Fibroblast of the conjunctiva (primary cell): ENCODE measurements at regions not wholly inside any gene's neighbourhood (a gene's known extent, or its start where the extent isn't known, plus 50 kb on each side); places are given as distances from the start of the nearest gene placed in this dataset.

Experiments used
- DNase-seq: peaks from one replicate; pipeline ENCODE4 v3.0.0-alpha.2; 2010; ENCODE audit warnings: low read depth

DNA sequence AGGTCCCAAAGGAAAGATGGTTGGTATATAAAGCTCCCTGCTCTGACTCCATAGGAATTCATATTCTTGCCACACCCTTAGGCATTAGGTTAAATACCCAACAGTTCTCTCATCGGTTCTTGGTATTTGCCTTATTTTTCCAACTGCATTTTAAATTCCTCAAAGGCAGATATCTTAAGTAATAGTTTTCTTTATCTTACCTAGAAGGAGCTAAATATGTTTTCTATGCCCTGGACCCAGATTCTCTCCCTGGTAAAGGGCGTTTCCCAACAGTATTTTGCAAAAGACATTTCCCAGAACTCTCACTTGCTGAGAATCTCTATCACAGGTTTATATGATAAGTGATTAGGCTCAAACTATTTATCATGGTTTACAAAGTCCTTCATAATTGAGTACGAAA, 158.6 kb upstream of the BDNF start:
- DNase-seq = no peak

DNA sequence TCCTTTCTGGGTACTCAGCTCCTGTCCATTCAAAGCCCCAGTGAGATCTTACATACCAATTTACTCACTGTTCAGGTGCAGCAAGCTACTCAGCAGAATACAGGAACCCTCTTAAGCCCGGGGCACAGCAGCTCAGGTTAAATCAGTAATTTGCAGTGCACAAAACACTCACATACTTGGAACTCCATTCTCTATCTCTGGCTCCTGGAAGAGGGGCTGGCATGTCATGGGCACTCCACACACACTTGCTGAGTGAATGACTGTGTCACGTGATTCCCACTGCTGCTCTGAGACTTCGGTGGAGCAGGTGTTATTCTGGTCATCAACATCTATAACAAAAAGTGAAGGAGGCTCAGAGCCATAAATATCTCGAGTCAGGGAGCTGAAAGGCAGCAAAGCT, 157.3 kb upstream of the BDNF start:
- DNase-seq = no peak

DNA sequence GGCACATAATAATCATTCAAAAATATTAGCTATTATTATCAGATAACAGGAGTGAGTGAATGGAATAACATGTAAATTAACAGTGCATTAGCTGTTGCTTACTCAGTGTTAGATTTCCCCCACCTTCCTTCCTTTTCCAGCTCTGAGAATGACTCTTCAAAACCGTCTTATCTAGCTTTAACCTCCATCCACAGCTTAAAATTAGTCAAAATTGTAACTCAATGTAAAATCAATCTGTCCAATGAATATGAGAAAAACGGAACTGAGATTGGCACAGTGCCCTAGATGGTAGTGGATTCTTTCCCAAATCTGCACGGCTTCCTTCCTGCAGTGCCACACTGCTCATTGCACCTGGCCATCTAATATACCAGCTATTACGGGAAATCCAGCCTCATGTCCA, 156.8 kb upstream of the BDNF start:
- no peak for DNase-seq

DNA sequence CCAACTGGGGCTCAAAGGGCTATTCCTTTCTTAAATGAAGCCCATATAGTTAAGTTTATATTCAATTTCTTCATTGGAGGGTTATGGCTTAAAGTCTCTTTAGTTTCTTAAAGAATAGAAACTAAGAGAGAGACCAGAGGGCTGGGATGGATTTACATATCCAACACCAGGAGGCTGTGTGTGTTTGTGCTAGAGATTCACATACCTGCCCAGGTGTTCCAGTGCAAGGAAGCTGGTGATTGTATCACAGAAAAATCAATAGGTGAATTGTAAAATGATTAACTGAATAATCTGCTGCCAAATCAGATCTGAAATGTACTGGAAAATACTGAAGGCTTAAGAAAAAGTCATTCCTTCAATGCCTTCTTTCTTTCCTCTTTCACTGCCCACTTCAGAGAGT, 148.2 kb upstream of the BDNF start:
- no peak for DNase-seq

DNA sequence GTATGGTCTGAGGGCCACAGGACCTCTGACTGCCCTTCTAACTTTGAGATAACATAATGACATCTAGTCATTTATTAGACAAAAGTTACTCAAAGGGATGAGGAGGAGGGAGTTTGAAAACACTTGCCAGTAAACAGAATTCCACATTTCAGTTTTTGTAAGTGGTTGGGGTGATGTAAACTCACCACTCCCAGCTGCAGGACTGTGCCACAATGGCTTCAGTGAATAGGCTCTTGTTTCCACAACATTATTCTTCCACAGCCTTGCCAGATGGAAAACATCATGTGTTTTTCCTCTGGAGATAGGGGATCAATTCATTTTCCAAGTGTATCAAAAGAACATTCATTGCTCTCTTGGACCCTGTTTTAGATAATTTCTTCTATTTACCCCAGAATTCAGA, 147.2 kb upstream of the BDNF start:
- no peak for DNase-seq

DNA sequence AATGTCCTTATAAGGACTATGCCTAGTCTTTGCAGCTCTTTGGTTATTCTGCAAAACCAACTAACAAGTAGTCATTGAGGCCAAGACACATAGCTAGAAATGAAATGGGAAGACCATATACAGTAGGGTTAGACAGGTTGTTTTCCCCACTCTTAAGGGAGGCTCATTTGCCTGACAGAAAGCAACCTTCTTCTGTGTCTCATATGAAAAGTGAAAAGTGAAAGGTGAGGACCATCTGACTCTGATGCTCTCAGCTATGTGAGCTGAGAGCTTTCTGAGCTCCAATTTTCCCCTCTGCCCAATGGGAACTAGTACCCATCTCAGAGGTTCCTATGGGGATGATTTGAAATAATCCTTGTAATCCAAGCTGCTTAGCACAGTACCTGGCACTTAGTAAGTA, 142.0 kb upstream of the BDNF start:
- DNase-seq = no peak

DNA sequence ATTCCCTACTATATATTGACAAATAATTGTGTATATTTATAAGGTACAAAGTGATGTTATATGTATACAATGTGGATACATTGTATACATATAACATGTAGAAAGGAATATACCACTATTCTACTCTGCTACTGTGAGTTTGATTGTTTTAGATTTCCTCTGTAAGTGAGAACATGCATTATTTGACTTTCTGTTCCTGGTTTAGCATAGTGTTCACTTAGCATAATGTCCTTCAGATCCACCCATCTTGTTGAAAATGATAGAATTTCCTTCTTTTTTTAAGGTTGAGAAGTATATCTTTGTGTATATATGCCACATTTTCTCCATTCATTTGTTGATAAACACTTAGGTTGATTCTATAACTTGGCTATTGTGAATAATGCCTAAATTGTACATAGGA, 140.8 kb upstream of the BDNF start:
- no peak for DNase-seq

DNA sequence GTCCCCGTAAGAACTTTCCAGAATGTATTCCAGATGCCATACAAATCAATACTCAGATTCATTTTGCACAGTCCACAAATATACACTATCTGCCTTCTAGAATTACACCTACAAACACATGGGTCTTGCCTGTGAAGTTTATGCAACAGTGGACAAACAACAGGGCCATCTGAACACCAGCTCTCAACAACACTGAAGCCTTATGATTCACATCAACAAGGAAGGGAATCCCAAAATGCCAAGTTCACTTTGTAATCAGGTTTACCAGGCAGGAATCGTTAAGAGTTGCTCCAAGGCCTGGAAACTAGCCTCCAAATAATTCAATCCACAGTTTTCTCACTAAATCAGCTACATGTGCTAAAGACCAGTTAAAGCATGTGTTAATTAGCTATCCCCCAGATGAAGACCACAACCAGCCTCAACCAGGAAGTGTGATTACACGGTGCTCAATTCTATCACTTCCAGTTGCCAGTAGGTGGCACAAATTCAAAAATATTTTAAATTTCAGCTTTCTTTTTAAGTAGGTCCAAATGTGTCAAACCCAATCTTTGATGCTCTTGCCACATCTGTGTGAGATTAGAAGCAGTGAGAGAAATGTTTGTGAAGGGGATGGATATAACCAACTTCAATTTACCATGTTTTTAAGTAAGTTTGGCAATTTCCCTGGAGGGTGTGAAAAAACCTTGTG, 139.1 kb upstream of the BDNF start:
- peak; percentile 9 for DNase-seq

DNA sequence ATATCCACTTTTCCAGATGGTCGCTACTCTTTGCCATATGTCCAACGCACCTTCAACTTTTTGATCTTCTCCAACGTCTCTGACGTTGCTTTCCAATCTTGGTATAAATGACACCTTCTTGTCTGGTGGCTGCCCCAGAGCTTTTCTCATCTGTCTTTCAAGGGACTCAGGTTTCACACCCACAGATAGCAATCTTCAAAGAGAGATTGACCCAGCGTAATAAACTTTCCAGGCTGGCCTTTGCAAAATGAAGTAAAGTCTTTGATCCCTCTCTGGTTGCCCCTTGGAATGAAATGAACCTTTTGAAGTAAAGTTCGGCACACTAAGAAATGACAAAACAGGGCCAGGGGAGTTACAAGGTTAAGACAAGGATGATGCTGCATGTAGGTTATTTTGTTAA, 138.4 kb upstream of the BDNF start:
- DNase-seq = no peak

DNA sequence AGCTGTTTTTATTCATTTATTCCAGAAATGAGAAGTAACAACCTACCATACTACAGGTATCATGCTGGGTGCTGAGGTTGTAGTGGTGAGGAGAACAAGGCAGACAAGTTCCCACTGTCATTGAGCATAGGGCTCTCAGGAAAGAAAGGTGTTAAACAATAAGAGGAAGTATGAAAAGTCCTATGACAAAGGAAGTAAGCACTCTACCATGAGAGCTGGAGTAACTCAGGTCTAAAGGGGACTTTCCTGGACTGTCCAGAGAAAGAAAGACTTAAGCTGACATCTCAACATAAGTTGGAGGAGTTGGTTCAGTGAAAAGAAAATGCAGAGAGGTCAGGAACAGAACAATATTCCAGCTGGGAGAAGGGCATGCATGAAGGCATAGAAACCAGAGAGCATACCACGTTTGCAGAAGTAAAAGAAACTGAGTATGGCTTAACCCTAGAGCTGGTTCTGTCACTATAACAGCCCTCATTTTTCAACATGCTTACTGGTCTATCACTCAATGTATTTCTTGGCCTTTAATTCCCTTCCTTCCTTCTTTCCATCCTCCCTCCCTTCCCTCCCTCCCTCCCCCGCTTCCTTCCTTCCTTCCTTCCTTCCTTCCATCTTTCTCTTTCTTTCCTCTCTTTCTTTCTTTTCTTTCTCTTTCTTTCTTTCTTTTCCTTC, 137.8 kb upstream of the BDNF start:
- DNase-seq = no peak

DNA sequence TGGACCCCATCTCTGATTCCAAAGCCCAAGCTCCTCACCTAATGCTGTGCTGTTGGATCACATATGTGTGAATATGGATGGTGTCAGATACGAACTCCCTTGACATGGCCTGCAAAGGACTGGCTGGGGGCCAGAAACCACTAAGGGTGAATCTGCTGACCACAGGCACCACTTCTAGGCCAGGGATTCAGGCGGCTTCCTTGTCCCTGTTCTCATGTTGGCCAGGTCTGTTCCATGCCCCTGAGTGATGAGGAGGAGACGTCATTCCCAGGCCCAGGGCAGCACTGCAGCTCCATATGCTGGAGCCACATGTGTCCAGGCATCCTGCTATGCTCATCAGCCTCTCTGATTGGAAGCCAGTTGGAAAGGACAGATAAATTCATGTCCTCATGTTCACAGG, 130.0 kb upstream of the BDNF start:
- DNase-seq = no peak

DNA sequence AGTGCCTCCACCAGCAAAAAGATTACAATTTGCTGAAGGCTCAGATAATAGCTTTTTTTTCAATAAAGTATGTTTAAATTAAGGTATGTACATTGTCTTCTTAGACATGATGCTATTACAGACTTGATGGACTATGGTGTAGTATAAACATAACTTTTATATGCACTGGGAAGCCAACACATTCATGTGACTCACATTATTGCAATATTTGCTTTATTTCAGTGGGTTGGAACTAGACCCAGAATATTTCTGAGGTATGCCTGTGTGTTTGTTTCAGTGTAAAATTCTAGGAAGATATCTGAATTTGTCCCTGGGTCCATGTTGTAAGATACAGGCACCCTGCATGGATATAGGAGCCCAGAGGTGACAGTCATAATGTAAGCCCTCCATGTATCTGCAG, 120.0 kb upstream of the BDNF start:
- DNase-seq = no peak

DNA sequence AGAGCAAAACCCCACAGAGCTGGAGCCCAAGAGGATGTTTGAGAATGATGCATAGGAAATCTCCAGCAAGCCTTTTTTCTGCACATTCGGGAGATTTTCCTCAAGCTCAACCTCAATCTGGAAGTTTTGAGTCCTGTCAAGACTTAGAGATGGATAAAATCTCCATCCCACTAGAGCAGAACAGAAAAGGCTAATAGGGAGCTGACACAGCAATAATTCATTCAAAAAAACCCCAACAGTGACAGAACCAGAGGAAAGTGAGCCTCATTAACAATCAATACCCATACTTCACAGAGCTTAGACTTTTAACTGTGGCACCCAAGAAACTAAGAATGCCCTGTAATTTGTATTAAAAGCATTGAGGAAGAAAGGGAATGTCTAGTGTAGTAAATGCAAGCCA, 115.9 kb upstream of the BDNF start:
- DNase-seq = no peak

DNA sequence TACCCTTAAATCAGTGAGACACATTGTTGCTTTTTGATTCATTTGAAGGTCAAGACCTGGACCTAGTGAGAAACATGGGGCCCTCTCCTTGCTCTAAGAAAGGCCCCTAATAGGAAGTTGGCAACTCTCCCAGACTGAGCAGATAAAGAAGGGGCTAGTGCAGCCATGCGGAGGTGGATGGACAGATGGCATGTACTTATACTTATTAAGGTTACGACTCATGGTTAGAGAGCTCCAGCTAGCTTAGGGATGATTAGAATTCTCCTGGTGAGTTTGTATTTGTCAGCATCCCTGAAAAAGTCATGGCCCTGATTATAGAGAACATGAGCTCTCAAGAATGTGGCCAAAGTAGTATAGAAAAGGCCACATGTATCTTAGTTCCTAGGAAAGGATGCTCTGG, 112.1 kb upstream of the BDNF start:
- DNase-seq = no peak

DNA sequence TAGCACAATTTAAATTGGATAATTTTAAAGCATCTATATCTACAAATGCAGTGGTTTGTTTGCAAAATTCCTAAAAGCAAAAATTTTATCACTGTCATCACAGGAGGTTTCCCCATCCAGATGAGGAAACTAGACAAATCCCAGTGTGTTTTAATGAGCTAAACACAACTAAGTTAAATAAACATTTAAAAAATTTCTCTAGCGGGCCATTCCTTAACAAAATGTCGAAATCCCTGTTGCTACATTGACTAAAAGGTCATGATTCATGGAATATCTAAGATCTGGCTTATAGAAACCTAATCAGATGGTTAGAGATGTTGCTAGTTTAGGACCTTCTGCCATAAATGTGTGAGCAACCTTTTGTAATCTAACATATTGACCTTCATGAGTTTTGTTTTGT, 107.3 kb upstream of the BDNF start:
- DNase-seq = no peak

DNA sequence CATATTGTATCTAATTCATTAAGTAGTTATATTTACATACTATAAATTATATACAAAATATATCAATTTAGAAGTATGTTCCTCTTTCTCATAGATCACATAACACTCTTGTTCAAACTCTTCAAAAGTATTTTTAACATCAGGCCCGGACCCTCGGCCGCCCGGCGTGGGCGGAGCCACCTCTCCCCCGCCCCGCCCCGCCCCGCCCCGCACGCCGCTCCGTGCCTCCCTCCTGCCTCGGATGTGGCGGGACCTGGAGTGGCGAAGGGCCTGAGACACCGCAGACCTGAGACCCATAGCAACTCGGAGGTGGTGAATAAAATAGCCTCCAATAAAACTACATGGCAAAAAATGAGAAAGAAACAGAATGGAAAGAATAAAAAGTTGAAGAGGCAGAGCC, 105.9 kb upstream of the BDNF start:
- no peak for DNase-seq

DNA sequence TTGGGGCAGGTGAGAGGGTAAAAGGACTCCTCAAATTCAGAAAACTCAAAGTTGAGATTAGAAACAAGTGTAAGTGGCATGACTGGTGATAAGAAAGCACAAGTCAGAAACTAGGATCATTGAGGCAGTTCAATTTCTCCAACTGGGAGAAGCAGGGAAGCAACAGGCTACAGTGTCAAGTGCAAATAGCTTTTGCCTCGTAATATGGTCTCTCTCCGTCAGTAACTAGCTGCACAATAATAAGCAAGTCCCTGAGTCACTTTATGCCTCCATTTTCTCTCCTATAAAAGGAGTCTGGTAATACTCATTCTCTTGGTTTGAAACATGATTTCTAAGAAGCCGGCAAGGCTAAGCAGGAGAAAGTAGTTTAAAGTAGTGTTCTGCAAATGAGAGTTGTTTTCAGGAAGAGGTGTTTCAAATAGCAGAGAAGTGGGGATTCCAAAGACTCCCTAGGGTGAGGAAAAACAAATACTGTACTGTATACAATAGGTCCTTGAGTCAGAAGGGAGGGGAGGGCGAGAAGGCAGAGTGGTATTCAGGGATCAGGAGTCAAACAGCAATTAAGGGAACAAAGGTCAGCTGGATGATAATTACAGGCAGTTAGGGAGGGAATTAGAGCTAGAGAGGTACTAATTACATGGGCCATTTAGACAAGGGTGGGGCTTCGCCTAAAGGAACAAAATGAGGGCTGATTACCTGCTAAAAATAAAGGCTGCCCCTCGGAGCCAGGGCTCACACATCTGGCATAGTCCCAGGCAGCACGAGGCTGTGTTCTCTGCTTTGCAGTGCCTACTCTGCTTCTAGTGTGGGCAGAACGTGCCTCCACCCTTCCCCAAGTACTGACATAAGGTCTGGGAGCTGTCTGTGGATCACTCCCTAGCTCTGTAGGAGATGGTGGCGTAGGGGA, 96.0 kb upstream of the BDNF start:
- no peak for DNase-seq

DNA sequence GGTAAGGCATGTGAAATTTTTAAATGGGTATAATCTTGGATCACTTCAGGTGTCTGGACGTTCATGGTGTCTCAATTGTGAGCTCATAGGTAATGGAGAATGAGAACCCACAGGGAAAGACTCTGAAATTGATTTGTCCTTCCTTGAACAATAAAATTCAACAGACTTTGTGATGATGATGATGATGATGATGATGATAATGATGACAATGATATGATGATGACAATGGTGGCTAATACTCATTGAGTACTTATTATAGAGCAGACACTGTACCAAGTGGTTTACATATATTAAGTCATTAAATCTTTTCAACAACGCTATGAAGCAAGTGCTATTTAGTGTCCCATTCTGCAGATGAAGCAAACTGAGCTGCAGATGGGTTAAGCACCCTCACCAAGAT, 86.6 kb upstream of the BDNF start:
- no peak for DNase-seq

DNA sequence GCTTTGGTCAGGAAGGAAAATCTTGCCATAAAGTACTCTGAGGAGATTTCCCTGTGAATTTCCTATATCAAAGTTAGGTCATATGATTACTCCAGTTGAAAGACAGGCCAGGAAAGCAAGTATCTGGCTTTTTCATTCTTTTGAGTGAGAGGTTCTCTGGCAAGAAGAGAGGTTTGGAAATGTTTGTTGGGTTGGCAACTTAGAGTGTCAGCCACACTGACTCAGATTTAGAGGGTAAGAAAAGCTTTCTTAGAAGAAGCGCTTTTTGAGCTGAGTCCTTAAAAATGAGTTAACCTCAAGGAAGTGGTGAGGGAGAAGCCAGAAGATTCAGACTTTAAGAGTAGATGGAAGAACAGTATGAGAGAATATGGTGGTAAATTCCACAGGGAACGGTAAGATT, 86.1 kb upstream of the BDNF start:
- DNase-seq = no peak

DNA sequence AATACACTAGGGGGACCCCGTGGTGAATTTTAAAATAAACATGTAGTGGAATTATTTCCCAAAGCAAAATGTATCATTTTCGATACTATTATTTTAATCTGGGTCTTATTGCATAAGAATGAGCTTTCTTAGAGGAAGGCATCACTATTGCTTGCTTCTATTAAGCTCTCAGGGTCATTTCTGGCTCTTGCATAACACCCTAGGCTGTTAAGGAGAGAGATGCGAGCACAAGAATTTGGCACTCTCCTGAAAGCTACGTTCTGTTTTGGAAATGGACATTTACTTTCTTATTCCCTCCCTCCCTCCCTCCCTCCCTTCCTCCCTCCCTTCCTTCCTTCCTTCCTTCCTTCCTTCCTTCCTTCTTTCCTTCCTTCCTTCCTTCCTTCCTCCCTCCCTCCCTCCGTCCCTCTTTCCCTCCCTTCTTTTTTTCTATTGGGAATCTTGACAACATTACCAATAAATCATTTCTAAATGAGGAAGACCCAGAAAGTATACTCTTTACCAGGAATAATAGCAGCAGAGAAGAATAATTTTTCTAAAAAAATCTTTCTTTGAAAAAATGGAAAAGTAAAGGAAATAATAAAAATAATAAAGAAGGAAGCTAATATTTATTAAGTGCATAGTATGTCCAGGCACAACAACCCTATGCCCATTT, 83.6 kb upstream of the BDNF start:
- DNase-seq = peak; percentile 2

DNA sequence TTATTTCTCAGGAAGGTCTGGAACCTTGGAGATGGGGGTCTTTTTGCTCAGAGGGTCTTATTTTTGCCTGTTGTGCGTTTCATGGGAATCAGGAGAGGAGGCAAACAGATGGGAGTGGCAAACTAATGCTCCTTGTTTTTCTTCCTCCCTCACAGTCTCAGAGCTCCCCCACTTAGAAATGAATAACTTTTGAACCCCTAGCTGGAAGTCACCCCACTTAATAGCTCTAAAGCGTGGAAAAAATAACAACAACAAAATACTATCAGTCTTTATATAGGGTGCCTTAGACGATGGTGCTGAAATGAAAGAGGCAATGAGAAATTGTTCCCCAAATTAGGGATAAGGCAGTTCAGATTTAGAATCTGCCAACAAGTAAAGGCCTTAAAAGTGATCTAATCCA, 76.8 kb upstream of the BDNF start:
- DNase-seq = no peak

DNA sequence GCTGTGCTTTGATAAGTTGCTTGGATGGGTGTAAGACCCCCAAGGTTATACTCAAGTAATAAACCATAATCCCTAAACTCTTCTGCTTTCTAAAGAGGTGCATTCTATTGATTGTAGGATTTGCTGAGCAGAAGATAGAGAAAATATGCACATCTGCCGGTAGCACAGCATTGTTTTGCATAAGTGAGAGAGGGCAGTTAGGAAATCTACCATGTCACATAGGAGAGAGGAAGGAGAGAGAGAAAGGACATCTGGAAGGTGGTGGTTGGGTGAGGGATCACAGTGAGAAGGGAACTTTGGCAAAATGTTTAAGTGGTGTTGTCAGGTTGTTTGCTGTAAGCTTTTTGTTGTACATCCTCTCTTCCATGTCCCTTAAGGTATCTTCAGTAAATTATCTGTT, 73.6 kb upstream of the BDNF start:
- DNase-seq = no peak

DNA sequence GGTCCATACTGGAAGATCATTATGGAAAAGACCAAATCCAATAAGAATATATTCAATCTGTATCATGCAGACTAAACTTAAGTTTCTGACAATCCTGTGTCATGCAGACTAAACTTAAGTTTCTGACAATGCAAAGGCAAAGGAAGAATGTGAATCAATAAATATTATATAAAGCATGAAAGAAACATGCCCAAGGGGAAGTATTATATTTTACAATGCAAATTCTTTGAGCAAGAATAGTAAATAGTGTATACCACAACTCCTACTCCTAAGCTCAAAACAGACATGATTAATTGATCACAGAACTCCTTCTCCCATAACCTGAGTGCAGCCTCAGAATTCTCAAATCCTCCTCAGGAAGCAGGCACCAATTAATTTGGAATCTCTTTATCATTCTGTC, 71.3 kb upstream of the BDNF start:
- DNase-seq = no peak
